H1 (cell line): ENCODE measurements at regions not wholly inside any gene's neighbourhood (a gene's known extent, or its start where the extent isn't known, plus 50 kb on each side); places are given as distances from the start of the nearest gene placed in this dataset.

Source experiments
- CTCF ChIA-PET: fragments of 300-600 bp; sonication (Branson Sonifier 250); formaldehyde crosslinking; loops from one replicate; lab custom pipeline; 2021; ENCODE audit not compliant: partially characterized antibody; lab: Charles Lee
- POLR2A ChIA-PET: fragments of 300-600 bp; sonication (Branson Sonifier 250); formaldehyde crosslinking; loops from one replicate; lab custom pipeline; 2021; ENCODE audit warnings: inconsistent platforms; ENCODE audit not compliant: partially characterized antibody; lab: Charles Lee
- DNase-seq, 2 experiments: peaks; one replicate each; pipeline versions ENCODE4 v3.0.0 to v3.0.0-alpha.2; 2010 to 2022; ENCODE audit warnings: low spot score in 2 of 2, low read depth in 1 of 2, mixed read lengths in 1 of 2
- FAIRE-seq: peaks from 2 replicates; lab custom pipeline; 2011; peaks lifted over from hg19 to GRCh38; lab: Jason Lieb, UNC
- H2AFZ ChIP-seq: 2 replicates; pipeline ENCODE4 v1.8.1; 2012; ENCODE audit warnings: low read length, inconsistent platforms
- H2AK5ac ChIP-seq: 2 replicates; pipeline ENCODE4 v1.6.1; 2013; ENCODE audit warnings: low read depth, low read length
- H2BK120ac ChIP-seq: replicated peaks from 2 replicates; pipeline ENCODE3; 2013; ENCODE audit warnings: low read depth, low read length, inconsistent platforms
- H2BK12ac ChIP-seq: 2 replicates; pipeline ENCODE4 v1.6.1; 2013; ENCODE audit warnings: low read depth, low read length
- H2BK15ac ChIP-seq: 2 replicates; pipeline ENCODE4 v1.6.1; 2013; ENCODE audit warnings: low read length
- H2BK20ac ChIP-seq: 2 replicates; pipeline ENCODE4 v1.6.1; 2013; ENCODE audit warnings: low read length
- H2BK5ac ChIP-seq: 2 replicates; pipeline ENCODE4 v1.6.1; 2013; ENCODE audit warnings: low read depth, low read length
- H3K14ac ChIP-seq: 2 replicates; pipeline ENCODE4 v1.6.1; 2013; ENCODE audit warnings: inconsistent platforms; ENCODE audit not compliant: insufficient read length
- H3K18ac ChIP-seq: 2 replicates; pipeline ENCODE4 v1.6.1; 2013; ENCODE audit warnings: low read length; ENCODE audit errors: extremely low read depth
- H3K23ac ChIP-seq: 2 replicates; pipeline ENCODE4 v1.6.1; 2013; ENCODE audit warnings: inconsistent platforms; ENCODE audit not compliant: insufficient read length
- H3K23me2 ChIP-seq: 2 replicates; pipeline ENCODE4 v1.6.1; 2013; ENCODE audit warnings: low read depth, low read length
- H3K27ac ChIP-seq: 2 replicates; pipeline ENCODE4 v1.6.1; 2011; ENCODE audit warnings: low read depth, low read length, inconsistent platforms
- H3K27me3 ChIP-seq, 4 experiments: replicated peaks in 1 of 4; 1 replicate in 1 of 4; 2 replicates in 3 of 4; pipeline versions ENCODE4 v1.6.1 to v1.8.1; 2011 to 2013; ENCODE audit warnings: low read length in 3 of 4, mild to moderate bottlenecking in 3 of 4, inconsistent platforms in 2 of 4, mixed read lengths in 2 of 4, moderate library complexity in 1 of 4; ENCODE audit not compliant: control insufficient read depth in 3 of 4, insufficient read depth in 3 of 4; ENCODE audit errors: extremely low read depth in 1 of 4
- H3K36me3 ChIP-seq, 4 experiments: 2 replicates each; pipeline versions ENCODE4 v1.6.1 to v1.8.1; 2011 to 2013; ENCODE audit warnings: mild to moderate bottlenecking in 4 of 4, low read length in 3 of 4, moderate library complexity in 2 of 4, control low read depth in 1 of 4, inconsistent platforms in 1 of 4; ENCODE audit not compliant: insufficient read depth in 4 of 4, control insufficient read depth in 2 of 4
- H3K4ac ChIP-seq: replicated peaks from 2 replicates; pipeline ENCODE3; 2013; ENCODE audit warnings: low read length, low read depth, mixed read lengths, inconsistent platforms; ENCODE audit not compliant: insufficient read length
- H3K4me1 ChIP-seq, 4 experiments: replicated peaks in 1 of 4; 1 replicate in 1 of 4; 2 replicates in 3 of 4; pipeline versions ENCODE4 v1.6.1 to v1.8.1; 2011 to 2013; ENCODE audit warnings: low read length in 3 of 4, inconsistent platforms in 2 of 4, mixed read lengths in 1 of 4; ENCODE audit not compliant: insufficient read depth in 4 of 4, control insufficient read depth in 3 of 4
- H3K4me2 ChIP-seq, 2 experiments: 2 replicates each; pipeline versions ENCODE4 v1.6.1 to v1.8.1; 2011 to 2013; ENCODE audit warnings: low read depth in 2 of 2, low read length in 2 of 2, control low read depth in 1 of 2, inconsistent platforms in 1 of 2, mild to moderate bottlenecking in 1 of 2; ENCODE audit not compliant: insufficient read depth in 1 of 2
- H3K4me3 ChIP-seq, 4 experiments: fragments of 200-600, 300-600 bp in 1 of 4; sonication (generic), shearing (Covaris generic), sonication (Bioruptor Twin) in 1 of 4; 2 replicates each; pipeline versions ENCODE4 v1.5.1 to v1.8.1; 2011 to 2016; ENCODE audit warnings: low read length in 4 of 4, low read depth in 3 of 4, control low read depth in 2 of 4, inconsistent platforms in 2 of 4, mild to moderate bottlenecking in 2 of 4, mixed read lengths in 1 of 4, moderate library complexity in 1 of 4; ENCODE audit not compliant: insufficient read depth in 2 of 4; ENCODE audit errors: extremely low read depth in 1 of 4
- H3K56ac ChIP-seq: replicated peaks from 2 replicates; pipeline ENCODE3; 2013; ENCODE audit warnings: low read depth, mild to moderate bottlenecking, mixed read lengths, low read length, inconsistent platforms; ENCODE audit not compliant: insufficient read length
- H3K79me1 ChIP-seq: 2 replicates; pipeline ENCODE4 v1.6.1; 2013; ENCODE audit warnings: low read depth, low read length, control low read depth
- H3K79me2 ChIP-seq, 2 experiments: 2 replicates each; pipeline versions ENCODE4 v1.6.1 to v1.8.1; 2012 to 2013; ENCODE audit warnings: low read length in 2 of 2, mild to moderate bottlenecking in 2 of 2, inconsistent platforms in 1 of 2; ENCODE audit not compliant: insufficient read depth in 2 of 2, control insufficient read depth in 1 of 2
- H3K9ac ChIP-seq, 4 experiments: replicated peaks in 1 of 4; 1 replicate in 1 of 4; 2 replicates in 3 of 4; pipeline versions ENCODE4 v1.6.1 to v1.8.1; 2011 to 2013; ENCODE audit warnings: low read depth in 3 of 4, low read length in 3 of 4, control low read depth in 2 of 4, mild to moderate bottlenecking in 2 of 4, moderate library complexity in 2 of 4, inconsistent platforms in 1 of 4; ENCODE audit errors: extremely low read depth in 1 of 4
- H3K9me3 ChIP-seq, 2 experiments: 2 replicates each; pipeline versions ENCODE4 v1.6.1 to v1.8.1; 2012 to 2013; ENCODE audit warnings: mild to moderate bottlenecking in 2 of 2, moderate library complexity in 2 of 2, control low read depth in 1 of 2, inconsistent platforms in 1 of 2, low read depth in 1 of 2, low read length in 1 of 2, mixed read lengths in 1 of 2; ENCODE audit not compliant: insufficient read depth in 2 of 2
- H4K20me1 ChIP-seq, 2 experiments: replicated peaks in 1 of 2; 2 replicates each; pipeline versions ENCODE3 to v1.8.1; 2011 to 2013; ENCODE audit warnings: inconsistent platforms in 2 of 2, low read length in 2 of 2, mild to moderate bottlenecking in 1 of 2; ENCODE audit not compliant: insufficient read depth in 2 of 2, control insufficient read depth in 1 of 2
- H4K5ac ChIP-seq: 2 replicates; pipeline ENCODE4 v1.6.1; 2013; ENCODE audit warnings: low read length, low read depth, mixed read lengths, inconsistent platforms; ENCODE audit not compliant: insufficient read length
- H4K8ac ChIP-seq: 2 replicates; pipeline ENCODE4 v1.8.0; 2013; ENCODE audit warnings: mild to moderate bottlenecking, moderate library complexity, low read length, inconsistent platforms; ENCODE audit not compliant: insufficient read depth; ENCODE audit errors: extremely low read depth
- H4K91ac ChIP-seq: replicated peaks from 2 replicates; pipeline ENCODE3; 2013; ENCODE audit warnings: low read length, mixed read lengths, inconsistent platforms; ENCODE audit not compliant: insufficient read length
- BCL11A ChIP-seq, 2 experiments: IDR thresholded peaks; one replicate each; pipeline ENCODE4 v1.6.1; 2011; ENCODE audit warnings: low read depth in 2 of 2, low read length in 2 of 2, mild to moderate bottlenecking in 2 of 2
- GABPA ChIP-seq: IDR thresholded peaks from 2 replicates; pipeline ENCODE4 v1.6.1; 2011; ENCODE audit warnings: mild to moderate bottlenecking, low read length, moderate library complexity, borderline replicate concordance; ENCODE audit not compliant: insufficient read depth
- KDM1A ChIP-seq: fragments of 200-600, 300-600 bp; sonication (generic); IDR thresholded peaks from 2 replicates; pipeline ENCODE4 v1.7.1; 2016; ENCODE audit warnings: mild to moderate bottlenecking, low read length, borderline replicate concordance
- POLR2A ChIP-seq, 2 experiments: IDR thresholded peaks; 1 replicate in 1 of 2; 2 replicates in 1 of 2; pipeline ENCODE4 v1.6.1; 2011; ENCODE audit warnings: low read depth in 2 of 2, low read length in 2 of 2, mild to moderate bottlenecking in 2 of 2; ENCODE audit errors: control extremely low read depth in 1 of 2
- WGBS, 2 experiments: shearing (Covaris generic) in 1 of 2; methylation state at CpG; one replicate each; pipeline versions ENCODE4 v1.1.6 to v1.1.7; 2013 to 2015; ENCODE audit warnings: low lambda C conversion rate in 2 of 2, mixed read lengths in 2 of 2, inconsistent platforms in 1 of 2, low coverage in 1 of 2, missing lambda C conversion rate in 1 of 2; ENCODE audit not compliant: insufficient replicate concordance in 2 of 2, insufficient coverage in 1 of 2, insufficient read length in 1 of 2; ENCODE audit errors: extremely low coverage in 1 of 2, missing lambda C conversion rate in 1 of 2; 5-methylcytosine and 5-hydroxymethylcytosine counted together
- TF ChIP-seq, protein P1 (sequence below): IDR thresholded peaks from 2 replicates; pipeline ENCODE4 v1.6.1; 2012; ENCODE audit warnings: low read length, inconsistent platforms

DNA sequence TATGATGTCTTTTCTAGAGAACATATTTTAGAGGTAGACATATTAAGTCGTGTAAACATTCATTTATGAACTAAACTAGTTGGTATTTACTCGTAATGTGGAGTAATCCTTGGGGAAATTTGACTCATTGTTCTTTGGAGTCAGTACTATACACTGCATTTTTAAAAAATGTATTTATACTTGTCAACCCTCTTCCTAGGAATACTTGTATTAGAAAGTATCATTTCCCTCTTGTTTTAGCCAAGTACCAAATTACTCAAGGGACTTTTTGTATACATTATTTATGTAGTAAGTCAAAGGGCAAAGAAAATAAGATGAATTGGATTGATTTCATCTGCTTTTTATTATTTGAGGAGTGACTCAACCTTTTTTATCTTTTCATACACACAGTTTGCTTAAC lies 248.1 kb upstream of the IZUMO3 start:
- Histone ChIP-seq H3K36me3 (no peaks in the 10 kb centered on the region), H3K27ac (no peak overlapping the region), H2BK15ac (no peak overlapping the region), H2BK12ac (no peak overlapping the region), H4K5ac (no peak overlapping the region), H4K8ac (no peak overlapping the region), H2AFZ (no peak overlapping the region), H3K9me3 (no peaks in the 10 kb centered on the region), H2AK5ac (no peak overlapping the region), H3K23ac (no peak overlapping the region), H3K23me2 (no peaks in the 10 kb centered on the region), H3K56ac (no peak overlapping the region), H4K91ac (no peak overlapping the region), H3K18ac (no peak overlapping the region), H3K4me3 (no peak overlapping the region), H3K79me1 (no peaks in the 10 kb centered on the region), H3K14ac (no peak overlapping the region), H3K79me2 (no peaks in the 10 kb centered on the region), H2BK20ac (no peak overlapping the region), H3K9ac (no peak overlapping the region), H3K4me2 (no peak overlapping the region), H3K27me3 (no peaks in the 10 kb centered on the region), H2BK120ac (no peak overlapping the region), H4K20me1 (no peaks in the 10 kb centered on the region), H2BK5ac (no peak overlapping the region), H3K4ac (no peak overlapping the region), H3K4me1 (no peaks in the 10 kb centered on the region)
- no peak for DNase-seq
- POLR2A ChIA-PET, result no interaction called here
- 94% methylated on average over 2 of the region's 2 CpGs; no CpG with 5 or more reads in 1 of the 2 experiments for WGBS, 2 experiments
- FAIRE-seq, result no peak
- CTCF ChIA-PET, result no interaction called here
- no peak for TF ChIP-seq BCL11A (IDR thresholded peaks at IDR 0.05; ENCODE audit: low read depth in 2 of 2, low read length in 2 of 2)
- TF ChIP-seq GABPA, result no peak
- TF ChIP-seq, protein P1, sequence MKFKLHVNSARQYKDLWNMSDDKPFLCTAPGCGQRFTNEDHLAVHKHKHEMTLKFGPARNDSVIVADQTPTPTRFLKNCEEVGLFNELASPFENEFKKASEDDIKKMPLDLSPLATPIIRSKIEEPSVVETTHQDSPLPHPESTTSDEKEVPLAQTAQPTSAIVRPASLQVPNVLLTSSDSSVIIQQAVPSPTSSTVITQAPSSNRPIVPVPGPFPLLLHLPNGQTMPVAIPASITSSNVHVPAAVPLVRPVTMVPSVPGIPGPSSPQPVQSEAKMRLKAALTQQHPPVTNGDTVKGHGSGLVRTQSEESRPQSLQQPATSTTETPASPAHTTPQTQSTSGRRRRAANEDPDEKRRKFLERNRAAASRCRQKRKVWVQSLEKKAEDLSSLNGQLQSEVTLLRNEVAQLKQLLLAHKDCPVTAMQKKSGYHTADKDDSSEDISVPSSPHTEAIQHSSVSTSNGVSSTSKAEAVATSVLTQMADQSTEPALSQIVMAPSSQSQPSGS, result no peak
- no peak for TF ChIP-seq POLR2A (IDR thresholded peaks at IDR 0.05; ENCODE audit: control extremely low read depth in 1 of 2, low read depth in 2 of 2, low read length in 2 of 2)
- TF ChIP-seq KDM1A, result no peak
